Spleen (tissue), 11 donors: ENCODE measurements at regions not wholly inside any gene's neighbourhood (a gene's known extent, or its start where the extent isn't known, plus 50 kb on each side); places are given as distances from the start of the nearest gene placed in this dataset.

ENCODE experiments used
- DNase-seq: peaks from one replicate; pipeline ENCODE4 v3.0.0-alpha.2; 2020
- H3K27ac ChIP-seq, 8 donors: fragments of 200-600 bp; sonication (generic) in 7 of 8; 1 replicate in 4 of 8; 2 replicates in 4 of 8; pipeline versions ENCODE4 v1.5.0 to v1.8.0; 2016 to 2021; ENCODE audit warnings: inconsistent platforms in 4 of 8, mild to moderate bottlenecking in 4 of 8, moderate library complexity in 1 of 8
- H3K27me3 ChIP-seq, 7 donors: fragments of 200-600 bp; sonication (generic) in 6 of 7; replicated peaks in 1 of 7; 1 replicate in 4 of 7; 2 replicates in 3 of 7; pipeline versions ENCODE4 v1.5.0 to v1.8.0; 2016 to 2021; ENCODE audit warnings: inconsistent platforms in 3 of 7, mild to moderate bottlenecking in 1 of 7
- H3K36me3 ChIP-seq, 6 donors: fragments of 200-600 bp; sonication (generic) in 5 of 6; 1 replicate in 4 of 6; 2 replicates in 2 of 6; pipeline versions ENCODE4 v1.5.0 to v1.8.0; 2016 to 2021; ENCODE audit warnings: inconsistent platforms in 2 of 6
- H3K4me1 ChIP-seq, 6 donors: fragments of 200-600 bp; sonication (generic) in 5 of 6; 1 replicate in 3 of 6; 2 replicates in 3 of 6; pipeline versions ENCODE4 v1.5.0 to v1.8.0; 2016 to 2021; ENCODE audit warnings: inconsistent platforms in 3 of 6
- H3K4me3 ChIP-seq, 8 donors: fragments of 200-600 bp; sonication (generic) in 7 of 8; 1 replicate in 4 of 8; 2 replicates in 4 of 8; pipeline versions ENCODE4 v1.5.0 to v1.8.0; 2016 to 2021; ENCODE audit warnings: inconsistent platforms in 4 of 8, mild to moderate bottlenecking in 4 of 8, moderate library complexity in 2 of 8
- H3K9me3 ChIP-seq, 8 donors: fragments of 200-600 bp; sonication (generic) in 7 of 8; 1 replicate in 4 of 8; 2 replicates in 4 of 8; pipeline versions ENCODE4 v1.5.0 to v1.8.0; 2016 to 2021; ENCODE audit warnings: inconsistent platforms in 4 of 8
- CTCF ChIP-seq, 11 experiments: fragments of 200-600 bp in 7 of 11; fragments of 450-650 bp in 4 of 11; sonication (generic) in 4 of 11; IDR thresholded peaks in 8 of 11; conservative IDR thresholded peaks in 3 of 11; 1 replicate in 7 of 11; 2 replicates in 4 of 11; pipeline versions ENCODE4 v1.4.0 to v1.8.0; 2016 to 2021; ENCODE audit warnings: antibody characterized with exemption in 11 of 11, inconsistent platforms in 4 of 11, mild to moderate bottlenecking in 1 of 11
- POLR2A ChIP-seq, 3 donors: fragments of 450-650 bp; IDR thresholded peaks; one replicate each; pipeline ENCODE4 v1.5.1; 2017; ENCODE audit warnings: antibody characterized with exemption in 3 of 3, mild to moderate bottlenecking in 1 of 3
- POLR2AphosphoS5 ChIP-seq, 3 donors: sonication (generic); formaldehyde crosslinking; IDR thresholded peaks; one replicate each; pipeline ENCODE4 v1.5.1; 2017; ENCODE audit warnings: antibody characterized with exemption in 3 of 3
- WGBS, 5 donors: extraction: QIAGEN DNeasy Blood & Tissue Kit in 3 of 5; methylation state at CpG; one replicate each; pipeline versions ENCODE4 v1.1.5 to v1.1.7; 2013 to 2018; 5-methylcytosine and 5-hydroxymethylcytosine counted together
- intact Hi-C: fragments of 100-400 bp; cut with DNase I; formaldehyde crosslinking; loops from one replicate; pipeline ENCODE4 v1.15.0; 2023; ENCODE audit warnings: low total_unique reads
- donor health status: healthy with polysubstance abuse.
- donor health status: DM: no; HTN: no; CAD: no; lungs with moderate emphysema.
- donor health status: DM: no; HTN: no; CAD: no.
- donor health status: Bipolar disorder and iron deficiency.
- donor health status: healthy.
- donor health status: DM: no; HTN: no; CAD: no.
- donor health status: DM: yes; HTN: yes; CAD: no.

DNA sequence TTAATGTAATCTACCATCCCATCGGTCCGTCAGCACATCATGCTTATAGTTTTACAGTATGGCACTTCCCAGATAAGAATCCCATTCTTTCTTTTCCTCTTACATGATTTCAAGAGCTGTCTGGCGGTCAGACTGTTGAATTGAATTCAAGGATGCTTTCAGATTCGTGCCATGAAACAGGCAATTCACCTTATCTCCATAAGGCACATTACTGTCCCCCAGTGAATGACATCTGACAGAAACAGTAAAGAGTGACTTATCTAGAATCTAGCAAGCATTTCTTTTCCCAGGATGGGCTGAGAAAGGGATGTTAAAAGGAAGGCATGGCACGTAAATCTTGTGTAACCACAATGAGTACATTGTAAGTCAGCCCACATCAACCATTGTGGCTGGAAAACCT, 61.1 kb upstream of the SEM1 start:
- no peak overlapping the region for H3K27ac ChIP-seq

DNA sequence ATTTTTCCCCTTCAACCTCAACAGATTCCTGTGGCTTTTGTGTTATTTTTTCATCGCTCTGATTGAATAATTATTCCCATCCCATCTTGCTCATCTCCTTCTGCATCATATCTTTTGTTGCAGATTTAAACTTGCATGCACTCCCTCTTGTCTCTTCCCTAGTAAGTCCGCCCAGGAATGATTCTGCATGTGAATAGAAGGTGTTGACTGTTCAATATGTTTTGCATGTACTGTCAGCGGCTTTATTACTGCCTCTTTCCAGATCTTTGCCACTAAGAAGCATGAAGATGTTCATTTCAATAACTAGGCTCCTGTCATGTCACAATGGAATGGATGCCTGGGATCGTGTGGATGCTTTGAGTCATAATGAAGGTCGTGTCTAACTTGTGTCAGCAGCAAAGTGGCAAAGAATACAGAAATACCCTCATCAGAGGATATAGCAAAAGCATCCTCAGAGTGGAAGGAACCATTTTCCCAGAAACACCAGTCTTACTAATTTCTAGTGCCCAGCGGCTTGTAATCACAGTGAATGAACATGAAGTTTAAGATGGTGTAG, 62.6 kb upstream of the SEM1 start:
- WGBS, 5 donors = 68 to 79% (median 77%) methylated on average over 6 of the region's 6 CpGs
- no peaks in the 10 kb centered on the region for H3K9me3 ChIP-seq

More for the DNA sequence above, 61.1 kb upstream of the SEM1 start:
- no peak for TF ChIP-seq POLR2A (IDR thresholded peaks at IDR 0.05)
- no peak for TF ChIP-seq POLR2AphosphoS5 (IDR thresholded peaks at IDR 0.05)
- no peak for TF ChIP-seq CTCF (IDR thresholded peaks at IDR 0.05 in 8 of 11, conservative IDR thresholded peaks at IDR 0.05 in 3 of 11)
- 69 to 81% (median 74%) methylated on average over 5 of the region's 5 CpGs for WGBS, 5 donors
- peaks cover 0 to 7% (median 0%) of the 10 kb centered on the region in 7 donors for H3K27me3 ChIP-seq
- no peaks in the 10 kb centered on the region for H3K4me1 ChIP-seq
- intact Hi-C loops = no loop called here
- H3K9me3 ChIP-seq = no peaks in the 10 kb centered on the region
- no peaks in the 10 kb centered on the region for H3K36me3 ChIP-seq
- no peak overlapping the region for H3K4me3 ChIP-seq
- no peak for DNase-seq

DNA sequence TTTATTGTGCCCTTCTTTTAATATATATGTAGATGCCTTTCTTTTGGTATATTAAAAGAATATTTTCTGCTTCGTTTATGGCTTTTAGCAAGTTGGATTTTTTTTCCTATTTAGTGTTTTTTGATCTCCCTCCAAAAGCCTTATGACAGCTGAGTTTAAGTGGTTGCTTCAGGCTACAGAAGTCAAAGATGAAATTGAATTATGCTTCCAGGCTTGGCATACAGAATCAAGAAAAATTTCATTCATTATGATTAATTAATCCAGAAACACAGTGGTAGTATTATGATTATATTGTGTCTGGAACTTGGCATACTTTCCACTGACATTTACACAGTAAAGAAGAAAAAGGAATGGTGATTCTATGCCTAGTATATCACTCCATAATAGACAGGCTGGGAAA, 63.8 kb upstream of the SEM1 start:
- no peak for TF ChIP-seq POLR2A (IDR thresholded peaks at IDR 0.05)
- TF ChIP-seq CTCF (IDR thresholded peaks at IDR 0.05 in 8 of 11, conservative IDR thresholded peaks at IDR 0.05 in 3 of 11) = no peak
- no peak for TF ChIP-seq POLR2AphosphoS5 (IDR thresholded peaks at IDR 0.05)
- intact Hi-C loops = no loop called here
- no peak for DNase-seq
- Histone ChIP-seq H3K27ac (no peak overlapping the region), H3K9me3 (no peaks in the 10 kb centered on the region), H3K27me3 (peaks cover 0 to 7% (median 0%) of the 10 kb centered on the region in 7 donors), H3K4me1 (no peaks in the 10 kb centered on the region), H3K36me3 (no peaks in the 10 kb centered on the region), H3K4me3 (no peak overlapping the region)
- WGBS, 5 donors = 55 to 77% (median 58%) methylated on average over 1 of the region's 1 CpG

More for the DNA sequence above, 62.6 kb upstream of the SEM1 start:
- Histone ChIP-seq H3K4me1 (no peaks in the 10 kb centered on the region), H3K27me3 (peaks cover 0 to 7% (median 0%) of the 10 kb centered on the region in 7 donors), H3K4me3 (no peak overlapping the region), H3K27ac (no peak overlapping the region), H3K36me3 (no peaks in the 10 kb centered on the region)
- no peak for DNase-seq
- intact Hi-C loops = no loop called here
- TF ChIP-seq CTCF (IDR thresholded peaks at IDR 0.05 in 8 of 11, conservative IDR thresholded peaks at IDR 0.05 in 3 of 11) = no peak
- TF ChIP-seq POLR2A (IDR thresholded peaks at IDR 0.05) = no peak
- TF ChIP-seq POLR2AphosphoS5 (IDR thresholded peaks at IDR 0.05) = no peak

DNA sequence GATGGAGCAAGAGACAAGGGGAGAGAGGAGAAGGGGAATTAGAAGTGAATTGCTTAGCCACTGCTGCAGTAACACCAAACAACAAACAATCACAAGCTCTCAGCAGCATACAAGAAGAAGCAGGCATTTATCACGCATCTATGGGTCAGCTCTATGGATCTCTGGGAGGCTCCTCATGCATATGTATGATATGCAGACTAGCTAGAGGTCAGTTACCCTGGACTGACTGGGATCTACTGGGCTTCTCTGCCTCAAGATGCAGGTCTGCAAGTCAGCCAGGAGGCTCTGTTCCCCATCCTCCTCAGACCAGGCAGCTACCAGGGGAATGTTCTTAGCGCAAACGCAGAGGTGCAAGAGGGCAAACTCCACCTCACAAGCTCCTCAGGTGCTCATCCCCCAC, 64.7 kb upstream of the SEM1 start:
- H3K4me3 ChIP-seq = no peak overlapping the region
- intact Hi-C loops = no loop called here
- H3K36me3 ChIP-seq = no peaks in the 10 kb centered on the region
- 74 to 95% (median 86%) methylated on average over 3 of the region's 3 CpGs for WGBS, 5 donors
- DNase-seq = no peak
- no peaks in the 10 kb centered on the region for H3K9me3 ChIP-seq
- TF ChIP-seq CTCF (IDR thresholded peaks at IDR 0.05 in 8 of 11, conservative IDR thresholded peaks at IDR 0.05 in 3 of 11) (no peak), POLR2AphosphoS5 (IDR thresholded peaks at IDR 0.05) (no peak), POLR2A (IDR thresholded peaks at IDR 0.05) (no peak)
- no peak overlapping the region for H3K27ac ChIP-seq
- H3K27me3 ChIP-seq = peaks cover 0 to 7% (median 0%) of the 10 kb centered on the region in 7 donors
- no peaks in the 10 kb centered on the region for H3K4me1 ChIP-seq
